Suprapubic skin (tissue), 4 donors: ENCODE measurements at regions not wholly inside any gene's neighbourhood (a gene's known extent, or its start where the extent isn't known, plus 50 kb on each side); places are given as distances from the start of the nearest gene placed in this dataset.

Experiments
- EP300 ChIP-seq: sonication (generic); formaldehyde crosslinking; IDR thresholded peaks from one replicate; pipeline ENCODE4 v1.6.1; 2017; ENCODE audit warnings: antibody characterized with exemption
- POLR2A ChIP-seq, 2 donors: fragments of 450-650 bp; IDR thresholded peaks; one replicate each; pipeline ENCODE4 v1.6.1; 2017; ENCODE audit warnings: antibody characterized with exemption in 2 of 2, mild to moderate bottlenecking in 2 of 2, moderate library complexity in 2 of 2
- POLR2AphosphoS5 ChIP-seq, 3 donors: sonication (generic); formaldehyde crosslinking; IDR thresholded peaks; one replicate each; pipeline ENCODE4 v1.6.1; 2017; ENCODE audit warnings: antibody characterized with exemption in 3 of 3
- TF ChIP-seq, protein P1 (sequence below), 2 donors: fragments of 200-600 bp in 1 of 2; fragments of 450-650 bp in 1 of 2; sonication (generic) in 1 of 2; IDR thresholded peaks; one replicate each; pipeline ENCODE4 v1.5.1; 2016 to 2019; ENCODE audit warnings: antibody characterized with exemption in 2 of 2, mild to moderate bottlenecking in 1 of 2, moderate library complexity in 1 of 2

- TF ChIP-seq, protein P1, sequence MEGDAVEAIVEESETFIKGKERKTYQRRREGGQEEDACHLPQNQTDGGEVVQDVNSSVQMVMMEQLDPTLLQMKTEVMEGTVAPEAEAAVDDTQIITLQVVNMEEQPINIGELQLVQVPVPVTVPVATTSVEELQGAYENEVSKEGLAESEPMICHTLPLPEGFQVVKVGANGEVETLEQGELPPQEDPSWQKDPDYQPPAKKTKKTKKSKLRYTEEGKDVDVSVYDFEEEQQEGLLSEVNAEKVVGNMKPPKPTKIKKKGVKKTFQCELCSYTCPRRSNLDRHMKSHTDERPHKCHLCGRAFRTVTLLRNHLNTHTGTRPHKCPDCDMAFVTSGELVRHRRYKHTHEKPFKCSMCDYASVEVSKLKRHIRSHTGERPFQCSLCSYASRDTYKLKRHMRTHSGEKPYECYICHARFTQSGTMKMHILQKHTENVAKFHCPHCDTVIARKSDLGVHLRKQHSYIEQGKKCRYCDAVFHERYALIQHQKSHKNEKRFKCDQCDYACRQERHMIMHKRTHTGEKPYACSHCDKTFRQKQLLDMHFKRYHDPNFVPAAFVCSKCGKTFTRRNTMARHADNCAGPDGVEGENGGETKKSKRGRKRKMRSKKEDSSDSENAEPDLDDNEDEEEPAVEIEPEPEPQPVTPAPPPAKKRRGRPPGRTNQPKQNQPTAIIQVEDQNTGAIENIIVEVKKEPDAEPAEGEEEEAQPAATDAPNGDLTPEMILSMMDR (IDR thresholded peaks at IDR 0.05), result no peak
- TF ChIP-seq EP300 (no peak), POLR2AphosphoS5 (IDR thresholded peaks at IDR 0.05) (no peak), POLR2A (IDR thresholded peaks at IDR 0.05) (no peak)
Measured at GRCh38 chr7:79636849-79637248, 183.4 kb upstream of the MAGI2 start.
